Endothelial cell of umbilical vein (primary cell): ENCODE measurements at regions not wholly inside any gene's neighbourhood (a gene's known extent, or its start where the extent isn't known, plus 50 kb on each side); places are given as distances from the start of the nearest gene placed in this dataset.
A peak's percentile ranks its signal among the peaks of the same experiment; 100 is the strongest.

ENCODE experiments used
- BruUV-seq: library from RNA; stranded (reverse); fragments of 400-500 nt; replicated peaks from 2 replicates; lab custom pipeline; 2021; lab: Mats Ljungman, UMichigan
- CTCF ChIA-PET: fragments of 300-600, 350-600 bp; sonication (Branson Sonifier 250); formaldehyde crosslinking; loops from one replicate; lab custom pipeline; 2021; ENCODE audit warnings: antibody characterized with exemption, inconsistent platforms; lab: Charles Lee
- POLR2A ChIA-PET: fragments of 300-600, 350-600 bp; sonication (Branson Sonifier 250); formaldehyde crosslinking; loops from one replicate; lab custom pipeline; 2021; ENCODE audit warnings: antibody characterized with exemption, inconsistent platforms; lab: Charles Lee
- DNase-seq: peaks from one replicate; pipeline ENCODE4 v3.0.0-alpha.2; 2011; ENCODE audit warnings: low read depth, low spot score
- FAIRE-seq: peaks from 2 replicates; lab custom pipeline; 2011; peaks lifted over from hg19 to GRCh38; lab: Jason Lieb, UNC
- H2AFZ ChIP-seq: 2 replicates; pipeline ENCODE4 v1.6.0; 2012; ENCODE audit warnings: low read depth, low read length, control low read depth, inconsistent platforms
- H3K27ac ChIP-seq: 2 replicates; pipeline ENCODE4 v1.5.1; 2011; ENCODE audit warnings: low read depth, mild to moderate bottlenecking, control low read depth, low read length, moderate library complexity; ENCODE audit not compliant: insufficient read depth
- H3K27me3 ChIP-seq, 2 experiments: 2 replicates each; pipeline versions ENCODE4 v1.6.0 to v1.6.1; 2011; ENCODE audit warnings: low read length in 2 of 2, mixed read lengths in 1 of 2; ENCODE audit not compliant: control insufficient read depth in 2 of 2, insufficient read depth in 2 of 2
- H3K36me3 ChIP-seq, 2 experiments: 2 replicates in 1 of 2; 3 replicates in 1 of 2; pipeline ENCODE4 v1.5.1; 2011; ENCODE audit warnings: low read length in 2 of 2, mild to moderate bottlenecking in 1 of 2, moderate library complexity in 1 of 2; ENCODE audit not compliant: control insufficient read depth in 2 of 2, insufficient read depth in 2 of 2; ENCODE audit errors: extremely low read depth in 1 of 2
- H3K4me1 ChIP-seq: 3 replicates; pipeline ENCODE4 v1.5.1; 2011; ENCODE audit warnings: mild to moderate bottlenecking, low read length; ENCODE audit not compliant: control insufficient read depth, insufficient read depth; ENCODE audit errors: extremely low read depth
- H3K4me2 ChIP-seq: 2 replicates; pipeline ENCODE4 v1.6.1; 2011; ENCODE audit warnings: low read length, control low read depth, mixed read lengths; ENCODE audit not compliant: insufficient read depth
- H3K4me3 ChIP-seq, 3 experiments: fragments of 200-600 bp in 1 of 3; sonication (generic), shearing (Covaris generic) in 1 of 3; replicated peaks in 1 of 3; 2 replicates each; pipeline ENCODE4 v1.5.1; 2011 to 2016; ENCODE audit warnings: control low read depth in 3 of 3, low read length in 3 of 3, mild to moderate bottlenecking in 2 of 3, inconsistent platforms in 1 of 3, low read depth in 1 of 3, moderate library complexity in 1 of 3; ENCODE audit not compliant: insufficient read depth in 1 of 3
- H3K79me2 ChIP-seq: 2 replicates; pipeline ENCODE4 v1.6.0; 2012; ENCODE audit warnings: low read length, inconsistent platforms; ENCODE audit not compliant: control insufficient read depth, insufficient read depth
- H3K9ac ChIP-seq: replicated peaks from 2 replicates; pipeline ENCODE3; 2011; ENCODE audit warnings: low read length, control low read depth; ENCODE audit not compliant: insufficient read depth; ENCODE audit errors: extremely low read depth
- H3K9me1 ChIP-seq: replicated peaks from 3 replicates; pipeline ENCODE4 v1.6.0; 2011; ENCODE audit warnings: mild to moderate bottlenecking, low read length; ENCODE audit not compliant: control insufficient read depth, insufficient read depth; ENCODE audit errors: extremely low read depth
- H3K9me3 ChIP-seq: replicated peaks from 2 replicates; pipeline ENCODE4 v1.5.1; 2012; ENCODE audit warnings: low read length, inconsistent platforms; ENCODE audit not compliant: control insufficient read depth, insufficient read depth
- H4K20me1 ChIP-seq: replicated peaks from 2 replicates; pipeline ENCODE3; 2011; ENCODE audit warnings: mild to moderate bottlenecking, low read length; ENCODE audit not compliant: control insufficient read depth, insufficient read depth; ENCODE audit errors: extremely low read depth
- GATA2 ChIP-seq: IDR thresholded peaks from 2 replicates; pipeline ENCODE4 v1.7.0; 2011; ENCODE audit warnings: low read depth, mild to moderate bottlenecking, moderate library complexity, mixed read lengths, low read length; ENCODE audit not compliant: insufficient read length, insufficient read depth
- dilution Hi-C: fragments of 300-500 bp; cut with MboI; formaldehyde crosslinking; loops from one replicate; pipeline ENCODE4 v1.15.0; 2019; ENCODE audit warnings: low sequenced_read_pairs; ENCODE audit not compliant: extremely low pct_ligation_motif_present
- intact Hi-C: fragments of 100-400 bp; cut with micrococcal nuclease; formaldehyde crosslinking; loops from one replicate; pipeline ENCODE4 v1.10.0; 2022
- TF ChIP-seq, protein P1 (sequence below), 2 donors: IDR thresholded peaks; 1 replicate in 1 of 2; 2 replicates in 1 of 2; pipeline ENCODE4 v1.5.1; 2011; ENCODE audit warnings: low read length in 2 of 2, mild to moderate bottlenecking in 2 of 2, moderate library complexity in 2 of 2, control low read depth in 1 of 2, inconsistent platforms in 1 of 2, low read depth in 1 of 2; ENCODE audit not compliant: insufficient read depth in 1 of 2; ENCODE audit errors: extremely low read depth in 1 of 2
- TF ChIP-seq, protein P2 (sequence below): IDR thresholded peaks from 2 replicates; pipeline ENCODE4 v1.6.1; 2011; ENCODE audit not compliant: insufficient read depth, insufficient read length

DNA sequence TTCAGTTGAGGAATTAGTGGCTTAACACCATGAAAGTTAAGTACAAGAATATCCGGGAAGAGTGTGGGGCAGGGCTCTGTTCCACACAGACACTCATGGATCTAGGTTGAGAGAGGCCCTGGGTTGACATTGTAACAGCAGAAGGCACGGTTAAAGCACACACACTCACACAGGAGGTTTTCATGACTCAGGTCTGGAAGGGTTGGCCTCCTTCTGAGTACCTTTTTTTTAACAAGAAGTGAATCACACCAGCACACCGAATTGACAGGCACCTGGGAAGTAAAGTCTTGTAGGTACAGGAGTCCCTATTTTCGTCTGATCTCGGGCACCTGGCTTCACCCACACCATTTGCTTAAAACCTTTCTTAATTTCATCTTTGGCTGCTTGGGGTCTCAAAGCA, 509.4 kb upstream of the ADARB2 start:
- Histone ChIP-seq H3K36me3 (no peaks in the 10 kb centered on the region), H3K9me3 (peaks cover 4% of the 10 kb centered on the region), H4K20me1 (no peaks in the 10 kb centered on the region), H3K27ac (no peak overlapping the region), H3K27me3 (no peaks in the 10 kb centered on the region), H3K4me2 (no peak overlapping the region), H2AFZ (no peak overlapping the region), H3K9me1 (no peaks in the 10 kb centered on the region), H3K4me3 (no peak overlapping the region), H3K79me2 (no peaks in the 10 kb centered on the region), H3K9ac (no peak overlapping the region), H3K4me1 (no peaks in the 10 kb centered on the region)
- DNase-seq (no peak), FAIRE-seq (no peak)
- POLR2A ChIA-PET = no interaction called here
- BruUV-seq = no TSS peak
- TF ChIP-seq, protein P1, sequence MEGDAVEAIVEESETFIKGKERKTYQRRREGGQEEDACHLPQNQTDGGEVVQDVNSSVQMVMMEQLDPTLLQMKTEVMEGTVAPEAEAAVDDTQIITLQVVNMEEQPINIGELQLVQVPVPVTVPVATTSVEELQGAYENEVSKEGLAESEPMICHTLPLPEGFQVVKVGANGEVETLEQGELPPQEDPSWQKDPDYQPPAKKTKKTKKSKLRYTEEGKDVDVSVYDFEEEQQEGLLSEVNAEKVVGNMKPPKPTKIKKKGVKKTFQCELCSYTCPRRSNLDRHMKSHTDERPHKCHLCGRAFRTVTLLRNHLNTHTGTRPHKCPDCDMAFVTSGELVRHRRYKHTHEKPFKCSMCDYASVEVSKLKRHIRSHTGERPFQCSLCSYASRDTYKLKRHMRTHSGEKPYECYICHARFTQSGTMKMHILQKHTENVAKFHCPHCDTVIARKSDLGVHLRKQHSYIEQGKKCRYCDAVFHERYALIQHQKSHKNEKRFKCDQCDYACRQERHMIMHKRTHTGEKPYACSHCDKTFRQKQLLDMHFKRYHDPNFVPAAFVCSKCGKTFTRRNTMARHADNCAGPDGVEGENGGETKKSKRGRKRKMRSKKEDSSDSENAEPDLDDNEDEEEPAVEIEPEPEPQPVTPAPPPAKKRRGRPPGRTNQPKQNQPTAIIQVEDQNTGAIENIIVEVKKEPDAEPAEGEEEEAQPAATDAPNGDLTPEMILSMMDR (IDR thresholded peaks at IDR 0.05; ENCODE audit: extremely low read depth in 1 of 2, insufficient read depth in 1 of 2, low read depth in 1 of 2, low read length in 2 of 2) = no peak
- dilution Hi-C loops = no loop called here
- CTCF ChIA-PET = no interaction called here
- intact Hi-C loops = no loop called here

DNA sequence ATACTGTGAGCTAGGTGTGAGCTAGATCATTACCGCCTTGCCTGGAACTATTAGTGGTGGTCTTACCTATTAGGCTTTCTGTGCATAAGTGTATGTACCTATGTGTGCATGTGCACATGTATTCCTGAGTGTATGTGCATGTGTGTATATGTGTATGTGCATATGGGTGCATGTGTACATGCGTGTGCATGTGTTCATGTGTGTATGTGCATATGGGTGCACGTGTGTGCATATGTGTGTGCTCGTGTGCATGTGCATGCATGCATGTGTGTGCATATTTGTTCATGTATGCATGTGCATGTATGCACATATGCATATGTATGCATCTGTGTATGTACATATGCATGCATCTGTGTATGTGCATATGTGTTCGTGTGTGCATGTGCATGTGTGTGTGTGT, 508.3 kb upstream of the ADARB2 start:
- BruUV-seq = no TSS peak
- dilution Hi-C loops (no loop called here), intact Hi-C loops (no loop called here)
- DNase-seq (no peak), FAIRE-seq (no peak)
- Histone ChIP-seq H3K9ac (no peak overlapping the region), H3K4me2 (no peak overlapping the region), H4K20me1 (no peaks in the 10 kb centered on the region), H3K4me1 (no peaks in the 10 kb centered on the region), H2AFZ (no peak overlapping the region), H3K4me3 (no peak overlapping the region), H3K79me2 (no peaks in the 10 kb centered on the region), H3K27me3 (no peaks in the 10 kb centered on the region), H3K9me1 (no peaks in the 10 kb centered on the region), H3K9me3 (peaks cover 6% of the 10 kb centered on the region), H3K27ac (no peak overlapping the region), H3K36me3 (no peaks in the 10 kb centered on the region)
- ChIA-PET CTCF (no interaction called here), POLR2A (no interaction called here)
- TF ChIP-seq, protein P1 (IDR thresholded peaks at IDR 0.05; ENCODE audit: extremely low read depth in 1 of 2, insufficient read depth in 1 of 2, low read depth in 1 of 2, low read length in 2 of 2) = no peak
- TF ChIP-seq GATA2 = no peak
- TF ChIP-seq, protein P2, sequence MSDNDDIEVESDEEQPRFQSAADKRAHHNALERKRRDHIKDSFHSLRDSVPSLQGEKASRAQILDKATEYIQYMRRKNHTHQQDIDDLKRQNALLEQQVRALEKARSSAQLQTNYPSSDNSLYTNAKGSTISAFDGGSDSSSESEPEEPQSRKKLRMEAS = peak; percentile 46
